ENCODE measurements at regions not wholly inside any gene's neighbourhood (a gene's known extent, or its start where the extent isn't known, plus 50 kb on each side); places are given as distances from the start of the nearest gene placed in this dataset.

DNA sequence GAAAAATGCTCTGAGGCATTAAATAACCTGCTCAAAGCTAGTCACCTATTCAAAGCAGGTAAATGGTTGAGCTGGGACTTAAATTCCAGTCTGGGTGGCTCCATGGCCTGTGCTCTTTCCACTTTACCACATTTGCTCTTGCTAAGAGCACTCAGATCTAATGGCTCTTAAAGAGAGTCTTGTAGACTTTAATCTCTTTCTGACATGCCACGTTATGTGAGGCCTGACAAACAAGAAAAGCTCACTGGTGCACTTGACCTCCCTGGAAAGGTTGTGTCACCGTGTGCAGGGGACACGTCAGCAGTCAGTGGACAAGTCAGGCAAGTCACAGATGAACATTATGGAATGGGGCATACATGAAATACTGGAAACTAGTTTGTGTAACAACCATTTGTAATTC lies 129.9 kb upstream of the RPS23 start:
- no peak for ATAC-seq
- H3K9ac ChIP-seq (ENCODE audit: low read length), result no peak overlapping the region
- RAD21 ChIA-PET (ENCODE audit: low non-redundant PET in 1 of 2, low total read pairs in 2 of 2, uncharacterized antibody in 2 of 2, unreplicated experiment in 2 of 2), result no interaction called here
- DNase-seq (ENCODE audit: low read depth, low spot score), result no peak
- H3K4me3 ChIP-seq (replicated peaks in 1 of 2; ENCODE audit: low read depth in 1 of 2, low read length in 2 of 2), result no peak overlapping the region
- POLR2A ChIA-PET, result no interaction called here
- H3K4me2 ChIP-seq (ENCODE audit: low read length), result no peak overlapping the region
- H3K27ac ChIP-seq (ENCODE audit: low read depth, low read length), result no peak overlapping the region
- no peak for TF ChIP-seq ELF1 (IDR thresholded peaks at IDR 0.05; ENCODE audit: borderline replicate concordance, low read depth)
- no peak for TF ChIP-seq YY1 (IDR thresholded peaks at IDR 0.05; ENCODE audit: extremely low read depth, insufficient replicate concordance, low read depth, low read length)
- TF ChIP-seq ZNF274 (IDR thresholded peaks at IDR 0.05; ENCODE audit: low read depth, low read length), result no peak
- no peak for TF ChIP-seq CBX3 (IDR thresholded peaks at IDR 0.05; ENCODE audit: low read depth)
- no peak for TF ChIP-seq SP1 (IDR thresholded peaks at IDR 0.05; ENCODE audit: low read depth)
- TF ChIP-seq, protein P1, sequence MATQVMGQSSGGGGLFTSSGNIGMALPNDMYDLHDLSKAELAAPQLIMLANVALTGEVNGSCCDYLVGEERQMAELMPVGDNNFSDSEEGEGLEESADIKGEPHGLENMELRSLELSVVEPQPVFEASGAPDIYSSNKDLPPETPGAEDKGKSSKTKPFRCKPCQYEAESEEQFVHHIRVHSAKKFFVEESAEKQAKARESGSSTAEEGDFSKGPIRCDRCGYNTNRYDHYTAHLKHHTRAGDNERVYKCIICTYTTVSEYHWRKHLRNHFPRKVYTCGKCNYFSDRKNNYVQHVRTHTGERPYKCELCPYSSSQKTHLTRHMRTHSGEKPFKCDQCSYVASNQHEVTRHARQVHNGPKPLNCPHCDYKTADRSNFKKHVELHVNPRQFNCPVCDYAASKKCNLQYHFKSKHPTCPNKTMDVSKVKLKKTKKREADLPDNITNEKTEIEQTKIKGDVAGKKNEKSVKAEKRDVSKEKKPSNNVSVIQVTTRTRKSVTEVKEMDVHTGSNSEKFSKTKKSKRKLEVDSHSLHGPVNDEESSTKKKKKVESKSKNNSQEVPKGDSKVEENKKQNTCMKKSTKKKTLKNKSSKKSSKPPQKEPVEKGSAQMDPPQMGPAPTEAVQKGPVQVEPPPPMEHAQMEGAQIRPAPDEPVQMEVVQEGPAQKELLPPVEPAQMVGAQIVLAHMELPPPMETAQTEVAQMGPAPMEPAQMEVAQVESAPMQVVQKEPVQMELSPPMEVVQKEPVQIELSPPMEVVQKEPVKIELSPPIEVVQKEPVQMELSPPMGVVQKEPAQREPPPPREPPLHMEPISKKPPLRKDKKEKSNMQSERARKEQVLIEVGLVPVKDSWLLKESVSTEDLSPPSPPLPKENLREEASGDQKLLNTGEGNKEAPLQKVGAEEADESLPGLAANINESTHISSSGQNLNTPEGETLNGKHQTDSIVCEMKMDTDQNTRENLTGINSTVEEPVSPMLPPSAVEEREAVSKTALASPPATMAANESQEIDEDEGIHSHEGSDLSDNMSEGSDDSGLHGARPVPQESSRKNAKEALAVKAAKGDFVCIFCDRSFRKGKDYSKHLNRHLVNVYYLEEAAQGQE (IDR thresholded peaks at IDR 0.05; ENCODE audit: low read depth), result no peak
- no peak for TF ChIP-seq ZBTB33 (IDR thresholded peaks at IDR 0.05; ENCODE audit: extremely low read depth, insufficient replicate concordance, low read length)
- no peak for TF ChIP-seq EZH2 (IDR thresholded peaks at IDR 0.05)
- no peak for TF ChIP-seq POLR2A (IDR thresholded peaks at IDR 0.05; ENCODE audit: borderline replicate concordance, extremely low read depth, insufficient read depth, insufficient read length)
- no peak for TF ChIP-seq ZFX (IDR thresholded peaks at IDR 0.05)
- no peak for TF ChIP-seq TCF7L2 (IDR thresholded peaks at IDR 0.05; ENCODE audit: borderline replicate concordance, extremely low read depth, insufficient read depth, insufficient read length)
- no peak for TF ChIP-seq MAX (IDR thresholded peaks at IDR 0.05)
- TF ChIP-seq SIN3A (IDR thresholded peaks at IDR 0.05; ENCODE audit: low read depth), result no peak
- TF ChIP-seq SRF (IDR thresholded peaks at IDR 0.05; ENCODE audit: low read depth), result no peak
- H3K9me2 ChIP-seq (ENCODE audit: insufficient read depth), result no peaks in the 10 kb centered on the region
- no peaks in the 10 kb centered on the region for H4K20me1 ChIP-seq (ENCODE audit: insufficient read depth)
- BruUV-seq (replicated peaks), result no TSS peak
- H2AFZ ChIP-seq (ENCODE audit: low read depth, low read length, poor library complexity, severe bottlenecking), result no peak overlapping the region
- H3K36me3 ChIP-seq (ENCODE audit: control insufficient read depth in 1 of 2, insufficient read depth in 2 of 2, low read length in 2 of 2), result no peaks in the 10 kb centered on the region
- H3K4me1 ChIP-seq (ENCODE audit: control insufficient read depth in 1 of 2, insufficient read depth in 2 of 2, low read length in 2 of 2), result peaks cover 0 to 4% of the 10 kb centered on the region in 2 experiments; a peak in 1 of 4 replicates
- H3K79me2 ChIP-seq (ENCODE audit: insufficient read depth, low read length), result no peaks in the 10 kb centered on the region
- H3K9me3 ChIP-seq (ENCODE audit: control insufficient read depth in 1 of 2, insufficient read depth in 1 of 2, low read depth in 1 of 2, low read length in 2 of 2), result peaks cover 0 to 4% of the 10 kb centered on the region in 2 experiments; a peak in 1 of 4 replicates
- H3K27me3 ChIP-seq (ENCODE audit: insufficient read depth, low read length), result no peaks in the 10 kb centered on the region
- CTCF ChIA-PET, result no interaction called here
- intact Hi-C loops (cut with micrococcal nuclease), result no loop called here
